Keratinocyte (primary cell): ENCODE measurements at regions not wholly inside any gene's neighbourhood (a gene's known extent, or its start where the extent isn't known, plus 50 kb on each side); places are given as distances from the start of the nearest gene placed in this dataset.

ENCODE experiments used
- CTCF ChIP-seq, 3 experiments: IDR thresholded peaks in 1 of 3; conservative IDR thresholded peaks in 1 of 3; optimal IDR thresholded peaks in 1 of 3; 2 replicates in 2 of 3; 3 replicates in 1 of 3; pipeline versions ENCODE3 to v1.5.1; 2011; ENCODE audit warnings: low read length in 3 of 3, mild to moderate bottlenecking in 3 of 3, moderate library complexity in 2 of 3, control low read depth in 1 of 3, inconsistent platforms in 1 of 3; ENCODE audit not compliant: insufficient read depth in 2 of 3; ENCODE audit errors: extremely low read depth in 1 of 3
- EZH2 ChIP-seq: IDR thresholded peaks from one replicate; pipeline ENCODE4 v1.6.1; 2012; ENCODE audit warnings: inconsistent platforms, mild to moderate bottlenecking, low read length, moderate library complexity

DNA sequence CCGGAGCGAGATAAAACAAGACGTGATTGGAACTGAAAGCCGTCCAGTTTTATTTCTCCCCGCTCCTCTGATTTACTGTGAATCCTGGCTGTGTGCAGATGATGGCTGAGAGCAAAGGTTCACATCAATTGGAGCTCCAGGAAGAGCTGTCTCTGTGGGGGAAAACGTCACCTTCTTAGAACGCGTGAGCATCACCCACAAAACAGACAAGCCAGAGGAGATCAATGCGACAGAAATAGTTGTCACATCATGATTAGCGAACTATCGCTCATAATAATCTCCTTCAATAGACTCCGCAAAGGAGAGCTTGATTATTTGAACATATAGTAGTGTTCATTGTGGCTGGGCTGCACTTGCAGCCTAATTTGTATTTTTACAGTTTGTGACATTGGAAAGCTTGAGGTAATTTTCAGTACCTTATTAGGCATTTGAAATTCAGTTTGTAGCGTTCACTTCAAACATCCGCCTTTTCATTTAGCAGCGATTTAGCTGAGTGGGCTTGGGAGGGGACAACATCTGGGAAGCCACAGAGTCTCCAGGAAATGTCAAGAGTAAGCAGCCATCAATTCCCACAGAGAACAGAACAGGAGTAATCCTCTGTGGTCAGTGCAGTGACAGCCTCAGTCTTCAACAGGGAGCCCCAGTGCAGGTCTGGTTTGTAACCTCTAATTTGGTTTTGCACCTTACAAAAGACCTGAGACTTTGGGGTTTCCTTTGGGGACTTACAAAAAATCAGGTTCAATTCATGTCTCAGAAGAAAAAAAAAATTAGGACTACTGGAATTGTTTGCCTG lies 276.8 kb upstream of the PFKP start:
- no peak for TF ChIP-seq CTCF (optimal IDR thresholded peaks at IDR 0.05 in 1 of 3, IDR thresholded peaks at IDR 0.05 in 1 of 3, conservative IDR thresholded peaks at IDR 0.05 in 1 of 3; ENCODE audit: extremely low read depth in 1 of 3, insufficient read depth in 2 of 3, low read length in 3 of 3)
- TF ChIP-seq EZH2: no peak
